Activated CD4-positive, alpha-beta T cell treated with anti-CD3 and anti-CD28 coated beads, Interleukin-2, amount 10 ng/mL, durations not matched to agents 24 days and 14 days (primary cell): ENCODE measurements at regions not wholly inside any gene's neighbourhood (a gene's known extent, or its start where the extent isn't known, plus 50 kb on each side); places are given as distances from the start of the nearest gene placed in this dataset.
"Not testable (repeated sequence)": the region's sequence is repeated elsewhere in the genome, so short reads cannot be mapped to it uniquely, and the experiment has no call there.

Experiments used
- DNase-seq: peaks from one replicate; pipeline ENCODE4 v3.0.0; 2022
- H3K27ac Mint-ChIP-seq: one replicate; pipeline ENCODE4 v1.8.0; 2022; ENCODE audit warnings: mild to moderate bottlenecking, mixed read lengths
- H3K27me3 Mint-ChIP-seq: one replicate; pipeline ENCODE4 v1.8.0; 2022; ENCODE audit warnings: mixed read lengths
- H3K36me3 Mint-ChIP-seq: one replicate; pipeline ENCODE4 v1.8.0; 2022; ENCODE audit warnings: low read depth, mild to moderate bottlenecking, mixed read lengths
- H3K4me1 Mint-ChIP-seq: one replicate; pipeline ENCODE4 v1.8.0; 2021; ENCODE audit warnings: mixed read lengths
- H3K4me3 Mint-ChIP-seq: one replicate; pipeline ENCODE4 v1.8.0; 2022; ENCODE audit warnings: mild to moderate bottlenecking, moderate library complexity, mixed read lengths
- H3K9me3 Mint-ChIP-seq: one replicate; pipeline ENCODE4 v1.8.0; 2021; ENCODE audit warnings: mixed read lengths
- intact Hi-C: fragments of 100-400 bp; cut with micrococcal nuclease; formaldehyde crosslinking; loops from one replicate; pipeline ENCODE4 v1.15.1; 2023

DNA sequence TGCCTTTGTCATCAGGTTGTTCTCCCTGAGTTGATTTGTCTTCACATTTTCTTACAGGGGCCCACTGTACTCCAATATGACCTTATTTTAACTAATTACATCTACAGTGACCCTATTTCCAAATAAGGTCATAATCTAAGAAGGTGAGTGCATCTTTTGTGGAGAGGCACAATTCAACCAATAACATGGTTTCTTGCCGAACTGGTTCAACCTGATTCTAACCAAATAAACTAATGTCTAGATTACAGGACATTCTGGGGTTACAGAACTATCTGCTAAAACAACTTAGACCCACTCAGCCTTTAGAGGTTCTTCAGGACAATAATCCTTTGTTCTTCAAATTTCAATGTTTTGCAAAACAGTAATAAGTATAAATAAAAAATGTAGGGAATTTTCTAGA, 496.5 kb upstream of the SOX11 start:
- Mint-ChIP-seq H3K4me1 (no peaks in the 10 kb centered on the region), H3K27ac (no peak overlapping the region), H3K9me3 (peaks cover under 1% of the 10 kb centered on the region), H3K27me3 (no peaks in the 10 kb centered on the region), H3K36me3 (no peaks in the 10 kb centered on the region), H3K4me3 (no peak overlapping the region)
- intact Hi-C loops = no loop called here
- no peak for DNase-seq

DNA sequence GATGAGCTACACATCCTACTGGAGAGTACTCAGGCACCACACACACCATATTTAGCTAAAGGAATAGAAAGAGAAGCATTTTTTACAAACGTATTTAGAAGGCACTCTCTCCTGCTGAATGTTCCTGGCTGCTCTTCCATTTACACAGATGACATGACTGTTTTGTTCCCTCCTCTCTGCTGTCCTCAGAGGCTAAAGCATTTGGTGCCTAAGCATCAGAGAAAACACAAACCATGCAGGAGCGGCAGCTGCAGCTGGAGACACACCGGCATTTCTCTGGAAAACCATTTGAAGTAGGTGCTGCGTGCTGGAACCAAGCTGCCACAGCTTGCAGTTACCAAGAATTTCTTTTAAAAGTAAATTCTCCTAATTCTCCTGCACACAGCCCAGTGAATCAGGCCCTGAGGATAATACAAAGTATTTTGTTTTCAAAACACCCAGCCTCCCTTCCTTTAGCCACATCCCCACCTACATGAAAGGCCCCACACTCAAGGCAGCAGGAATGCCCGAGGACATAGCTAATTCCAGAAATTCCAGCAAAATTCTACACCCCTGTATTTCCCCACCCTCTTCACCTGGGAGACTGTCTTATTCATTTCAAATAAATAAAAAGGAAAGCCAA, 488.9 kb upstream of the SOX11 start:
- no peaks in the 10 kb centered on the region for H3K36me3 Mint-ChIP-seq
- H3K4me1 Mint-ChIP-seq = no peaks in the 10 kb centered on the region
- DNase-seq = no peak
- intact Hi-C loops = no loop called here
- H3K27ac Mint-ChIP-seq = no peak overlapping the region
- no peaks in the 10 kb centered on the region for H3K27me3 Mint-ChIP-seq
- peaks cover 7% of the 10 kb centered on the region for H3K9me3 Mint-ChIP-seq
- H3K4me3 Mint-ChIP-seq = no peak overlapping the region

DNA sequence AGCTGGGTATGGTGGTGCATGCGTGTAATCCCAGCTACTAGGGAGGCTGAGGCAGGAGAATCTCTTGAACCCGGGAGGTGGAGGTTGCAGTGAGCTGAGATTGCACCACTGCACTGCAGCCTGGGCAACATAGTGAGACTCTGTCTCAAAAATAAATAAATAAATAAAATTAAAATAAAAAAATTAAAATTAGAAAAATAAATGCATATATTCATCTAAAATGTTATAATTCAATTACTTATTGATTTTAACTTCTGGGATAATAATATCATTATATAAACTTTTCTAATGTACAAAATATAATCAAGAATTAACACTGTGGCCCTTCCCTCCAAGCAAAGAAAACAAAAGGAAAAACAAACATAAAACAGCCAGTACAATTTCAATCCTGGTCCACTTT, 485.4 kb upstream of the SOX11 start:
- H3K9me3 Mint-ChIP-seq, intact Hi-C loops, H3K36me3 Mint-ChIP-seq, H3K27ac Mint-ChIP-seq, H3K4me1 Mint-ChIP-seq, H3K4me3 Mint-ChIP-seq, DNase-seq, H3K27me3 Mint-ChIP-seq: not testable (repeated sequence)

DNA sequence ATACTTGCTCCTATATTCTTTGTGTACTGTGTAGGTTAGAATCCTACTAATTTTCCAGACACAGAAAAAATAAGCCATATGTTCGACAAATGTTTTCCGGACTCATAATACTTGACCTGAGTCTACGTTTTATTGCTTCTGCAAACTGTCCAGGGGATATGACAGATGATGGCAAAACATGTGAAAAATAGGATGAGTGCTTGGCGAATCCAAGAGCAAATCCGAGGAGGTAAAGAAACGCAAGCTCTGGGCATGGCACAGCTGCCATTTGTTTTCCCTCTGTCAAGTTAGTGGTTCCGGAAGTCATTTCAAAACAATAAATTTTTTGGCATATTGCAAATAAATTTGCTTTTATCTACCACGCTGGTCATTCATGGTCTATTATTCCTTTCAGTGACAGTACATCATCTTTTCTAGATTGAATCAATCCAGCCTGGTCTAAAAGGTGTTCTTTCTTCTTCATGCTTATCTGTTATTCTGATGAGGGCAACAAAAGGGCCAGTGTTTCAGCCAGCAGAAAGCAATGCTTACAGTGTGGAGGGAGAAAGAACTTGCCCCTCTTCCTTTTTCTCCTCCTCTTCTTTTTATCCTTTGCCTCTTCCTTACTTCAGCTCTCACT, 476.1 kb upstream of the SOX11 start:
- Mint-ChIP-seq H3K4me1 (no peaks in the 10 kb centered on the region), H3K36me3 (no peaks in the 10 kb centered on the region), H3K9me3 (no peaks in the 10 kb centered on the region), H3K27me3 (no peaks in the 10 kb centered on the region), H3K27ac (no peak overlapping the region), H3K4me3 (no peak overlapping the region)
- no peak for DNase-seq
- intact Hi-C loops = no loop called here

DNA sequence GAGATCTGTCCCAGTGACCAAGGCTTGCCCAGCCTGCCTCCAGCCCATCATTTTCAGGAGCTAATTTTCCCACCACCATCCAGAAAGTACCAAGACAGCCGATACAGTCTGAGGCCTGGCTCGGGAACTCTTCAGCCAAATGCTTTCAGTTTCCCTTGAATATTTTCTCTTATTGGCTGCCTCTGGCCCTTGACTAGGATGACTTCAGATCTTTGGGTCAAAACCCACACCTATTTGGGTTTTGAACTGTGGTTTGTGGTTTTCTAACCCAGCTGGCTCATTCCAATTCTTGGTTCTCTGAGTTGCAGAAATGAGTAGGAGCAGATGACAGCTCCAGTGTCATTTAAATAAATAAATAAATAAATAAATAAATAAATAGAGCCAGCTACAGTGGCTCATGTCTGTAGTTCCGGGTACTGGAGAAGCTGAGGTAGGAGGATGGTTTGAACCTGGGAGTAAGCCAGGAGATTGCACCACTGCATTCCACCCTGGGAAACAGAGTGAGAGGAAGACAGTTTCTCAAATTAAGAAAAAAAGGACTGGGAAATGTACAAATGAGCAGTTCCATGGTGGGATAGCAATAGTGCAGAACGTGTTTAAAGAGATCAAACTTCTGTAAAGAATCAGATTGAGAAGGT, 465.0 kb upstream of the SOX11 start:
- DNase-seq = no peak
- H3K36me3 Mint-ChIP-seq = no peaks in the 10 kb centered on the region
- H3K27ac Mint-ChIP-seq = no peak overlapping the region
- H3K9me3 Mint-ChIP-seq = peaks cover 3% of the 10 kb centered on the region
- no peak overlapping the region for H3K4me3 Mint-ChIP-seq
- no peaks in the 10 kb centered on the region for H3K27me3 Mint-ChIP-seq
- intact Hi-C loops = no loop called here
- no peaks in the 10 kb centered on the region for H3K4me1 Mint-ChIP-seq

DNA sequence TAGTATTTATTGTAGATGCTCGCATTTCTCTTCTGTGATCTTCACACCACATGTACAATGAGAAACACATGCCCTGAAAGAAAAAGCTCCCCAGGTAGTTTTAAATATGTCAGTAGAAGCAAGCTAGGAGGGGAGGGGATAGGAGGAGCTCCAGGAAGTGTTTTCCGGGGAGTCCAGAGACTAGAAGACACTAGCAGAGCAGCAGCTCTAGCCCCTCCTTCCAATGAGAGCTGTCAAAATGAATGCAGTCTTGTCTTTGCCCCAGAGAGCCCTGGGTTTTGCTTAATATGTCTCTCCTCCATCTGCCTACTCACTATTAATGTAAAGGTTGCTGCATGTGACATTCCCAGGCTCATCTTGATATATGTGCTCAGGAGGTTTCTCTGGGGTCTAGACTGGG, 462.6 kb upstream of the SOX11 start:
- no peak for DNase-seq
- Mint-ChIP-seq H3K4me1 (no peaks in the 10 kb centered on the region), H3K27ac (no peak overlapping the region), H3K36me3 (no peaks in the 10 kb centered on the region), H3K27me3 (no peaks in the 10 kb centered on the region), H3K9me3 (peaks cover 3% of the 10 kb centered on the region), H3K4me3 (no peak overlapping the region)
- intact Hi-C loops = no loop called here

DNA sequence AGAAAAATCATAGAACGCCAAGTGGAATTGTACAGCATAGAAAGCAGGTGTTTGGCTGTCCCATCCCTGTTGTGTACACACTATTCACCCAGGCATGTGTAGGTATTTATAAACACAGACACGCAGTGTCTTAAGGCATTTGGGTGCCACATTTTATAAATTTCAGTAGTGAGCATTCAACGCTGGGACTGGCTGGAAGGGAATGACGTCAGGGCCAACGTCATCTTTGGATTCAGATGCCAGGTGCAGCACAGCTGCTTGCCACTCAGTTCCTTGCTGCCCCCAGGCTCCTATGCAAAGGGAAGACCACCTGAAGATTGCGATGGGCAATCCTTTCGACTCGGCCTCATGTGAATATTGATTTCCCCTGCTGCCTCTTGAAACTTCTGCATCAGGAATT, 461.7 kb upstream of the SOX11 start:
- no peaks in the 10 kb centered on the region for H3K27me3 Mint-ChIP-seq
- DNase-seq = no peak
- H3K27ac Mint-ChIP-seq = no peak overlapping the region
- no peaks in the 10 kb centered on the region for H3K4me1 Mint-ChIP-seq
- no peaks in the 10 kb centered on the region for H3K36me3 Mint-ChIP-seq
- intact Hi-C loops = no loop called here
- no peaks in the 10 kb centered on the region for H3K9me3 Mint-ChIP-seq
- no peak overlapping the region for H3K4me3 Mint-ChIP-seq

DNA sequence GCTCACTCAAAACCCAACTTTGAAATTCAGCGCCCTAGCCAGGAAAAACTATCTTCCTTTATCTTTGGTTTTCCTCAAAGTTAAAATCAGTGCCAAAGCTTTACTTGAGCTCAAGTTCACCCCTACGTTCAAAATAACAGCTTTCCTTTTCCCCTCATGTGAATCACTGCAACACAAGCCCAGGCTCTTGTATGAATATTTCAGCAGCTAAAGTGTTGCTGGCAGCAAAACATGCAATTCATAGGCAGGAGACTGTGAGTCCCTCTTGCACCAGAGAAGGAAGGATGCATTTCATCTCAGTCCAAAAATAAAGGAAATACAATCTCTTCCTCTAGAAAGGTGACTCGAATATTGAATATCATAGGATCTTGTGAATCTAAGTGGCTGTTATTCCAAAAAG, 461.3 kb upstream of the SOX11 start:
- no peaks in the 10 kb centered on the region for H3K27me3 Mint-ChIP-seq
- no peaks in the 10 kb centered on the region for H3K9me3 Mint-ChIP-seq
- no peaks in the 10 kb centered on the region for H3K36me3 Mint-ChIP-seq
- H3K4me3 Mint-ChIP-seq = no peak overlapping the region
- H3K4me1 Mint-ChIP-seq = no peaks in the 10 kb centered on the region
- DNase-seq = no peak
- H3K27ac Mint-ChIP-seq = no peak overlapping the region
- intact Hi-C loops = no loop called here

DNA sequence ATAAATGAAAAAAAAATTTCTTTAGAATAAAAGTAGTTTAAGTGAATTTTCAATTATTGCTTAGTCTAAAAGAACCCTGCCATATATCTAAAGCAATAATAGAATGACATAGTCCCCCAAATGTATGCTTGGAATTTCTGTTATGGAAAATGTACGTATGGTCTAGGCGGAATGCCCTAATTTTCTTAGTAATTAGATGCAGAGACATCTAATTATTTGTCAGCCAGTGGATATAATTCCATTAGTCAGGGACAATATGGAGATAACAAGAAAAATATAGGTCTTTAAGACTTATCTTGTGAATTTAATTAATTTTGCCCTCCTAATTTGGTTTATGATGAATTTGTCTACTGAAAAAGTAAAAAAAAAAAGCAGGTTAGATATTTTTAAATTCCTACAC, 460.9 kb upstream of the SOX11 start:
- Mint-ChIP-seq H3K4me3 (no peak overlapping the region), H3K36me3 (no peaks in the 10 kb centered on the region), H3K9me3 (no peaks in the 10 kb centered on the region), H3K4me1 (no peaks in the 10 kb centered on the region), H3K27me3 (no peaks in the 10 kb centered on the region), H3K27ac (no peak overlapping the region)
- DNase-seq = no peak
- intact Hi-C loops = no loop called here

DNA sequence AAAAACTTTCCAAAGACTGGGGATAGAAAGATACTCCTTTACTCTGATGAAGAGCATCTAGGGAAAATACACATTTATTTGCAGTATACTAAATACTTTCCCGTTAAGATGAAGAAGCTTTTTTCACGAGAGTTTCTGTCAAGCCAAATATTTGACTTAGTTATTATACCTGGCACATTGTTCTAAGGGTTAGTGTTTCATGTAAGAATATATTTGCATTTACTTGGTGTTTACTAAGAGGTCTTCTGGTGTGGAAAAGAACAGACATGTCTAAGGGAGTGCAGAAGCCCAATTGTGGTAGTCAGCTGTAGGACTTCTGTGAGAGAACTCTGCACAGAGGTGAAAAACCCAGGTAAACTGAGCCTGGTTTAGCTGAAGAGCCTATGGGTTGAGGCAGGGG, 457.6 kb upstream of the SOX11 start:
- Mint-ChIP-seq H3K27me3 (no peaks in the 10 kb centered on the region), H3K9me3 (no peaks in the 10 kb centered on the region), H3K27ac (no peak overlapping the region), H3K36me3 (no peaks in the 10 kb centered on the region), H3K4me1 (no peaks in the 10 kb centered on the region), H3K4me3 (no peak overlapping the region)
- no peak for DNase-seq
- intact Hi-C loops = no loop called here

DNA sequence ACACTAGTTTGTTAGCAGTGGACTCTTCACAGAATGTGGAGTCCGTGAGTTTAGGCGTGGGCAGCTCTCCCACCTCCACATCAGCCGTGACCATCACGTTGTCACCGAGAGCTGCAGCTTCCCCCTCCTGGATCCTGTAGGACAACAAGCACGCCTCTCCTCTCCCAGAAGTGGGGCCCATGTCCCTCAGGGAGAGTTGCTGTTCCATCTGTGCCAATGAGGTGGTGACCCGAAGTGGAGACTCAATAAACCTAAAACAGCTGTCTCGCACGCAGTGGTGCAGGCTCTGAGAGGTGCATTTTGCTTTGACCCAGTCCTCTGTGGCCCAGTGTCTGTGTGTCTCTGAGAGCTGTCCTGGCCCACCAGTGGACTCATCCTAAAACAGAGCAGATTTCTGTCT, 456.5 kb upstream of the SOX11 start:
- Mint-ChIP-seq H3K4me1 (no peaks in the 10 kb centered on the region), H3K27ac (no peak overlapping the region), H3K4me3 (no peak overlapping the region), H3K9me3 (no peaks in the 10 kb centered on the region), H3K36me3 (no peaks in the 10 kb centered on the region), H3K27me3 (no peaks in the 10 kb centered on the region)
- no peak for DNase-seq
- intact Hi-C loops = no loop called here

DNA sequence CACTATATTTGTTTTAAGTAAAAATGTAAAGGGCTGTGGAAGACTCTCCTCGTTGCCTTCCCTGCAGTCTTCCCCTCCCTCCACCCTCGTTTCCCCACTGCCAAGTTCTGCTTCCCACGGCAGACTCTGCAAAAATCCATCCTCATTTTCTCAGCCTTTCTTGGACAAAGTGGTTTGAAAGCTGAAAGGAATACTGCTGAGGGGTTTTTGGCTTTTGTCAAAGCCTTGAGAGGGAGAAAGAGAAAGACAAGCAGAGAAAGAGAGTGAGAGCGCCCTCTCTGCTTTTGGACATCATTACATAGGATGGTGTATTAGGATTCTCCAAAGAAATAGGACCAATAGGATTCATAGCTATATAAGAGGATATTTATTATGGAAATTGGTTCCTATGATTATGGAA, 455.9 kb upstream of the SOX11 start:
- no peak overlapping the region for H3K4me3 Mint-ChIP-seq
- DNase-seq = no peak
- no peaks in the 10 kb centered on the region for H3K9me3 Mint-ChIP-seq
- H3K27me3 Mint-ChIP-seq = no peaks in the 10 kb centered on the region
- H3K36me3 Mint-ChIP-seq = no peaks in the 10 kb centered on the region
- intact Hi-C loops = no loop called here
- H3K27ac Mint-ChIP-seq = no peak overlapping the region
- H3K4me1 Mint-ChIP-seq = no peaks in the 10 kb centered on the region

DNA sequence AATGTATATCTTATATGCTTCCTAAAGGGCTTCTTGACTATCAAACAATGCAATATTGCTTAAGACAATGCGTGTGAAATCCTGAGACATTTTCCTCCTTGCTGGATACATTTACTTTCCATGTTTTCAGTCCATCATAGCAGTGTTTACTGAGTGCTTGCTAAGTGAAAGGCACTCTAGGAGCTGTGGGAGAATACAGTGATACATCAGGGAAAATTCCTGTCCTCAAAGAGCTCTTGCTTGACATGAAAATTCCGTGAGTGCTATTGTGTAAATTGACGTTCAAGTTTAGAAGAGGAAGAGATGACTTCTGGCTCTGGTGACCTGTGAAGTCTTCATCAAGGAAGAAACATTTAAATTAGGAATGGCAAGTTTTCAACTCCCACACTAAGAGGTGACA, 449.4 kb upstream of the SOX11 start:
- Mint-ChIP-seq H3K27ac (no peak overlapping the region), H3K9me3 (peaks cover under 1% of the 10 kb centered on the region), H3K36me3 (no peaks in the 10 kb centered on the region), H3K4me3 (no peak overlapping the region), H3K27me3 (no peaks in the 10 kb centered on the region), H3K4me1 (no peaks in the 10 kb centered on the region)
- intact Hi-C loops = no loop called here
- DNase-seq = no peak

DNA sequence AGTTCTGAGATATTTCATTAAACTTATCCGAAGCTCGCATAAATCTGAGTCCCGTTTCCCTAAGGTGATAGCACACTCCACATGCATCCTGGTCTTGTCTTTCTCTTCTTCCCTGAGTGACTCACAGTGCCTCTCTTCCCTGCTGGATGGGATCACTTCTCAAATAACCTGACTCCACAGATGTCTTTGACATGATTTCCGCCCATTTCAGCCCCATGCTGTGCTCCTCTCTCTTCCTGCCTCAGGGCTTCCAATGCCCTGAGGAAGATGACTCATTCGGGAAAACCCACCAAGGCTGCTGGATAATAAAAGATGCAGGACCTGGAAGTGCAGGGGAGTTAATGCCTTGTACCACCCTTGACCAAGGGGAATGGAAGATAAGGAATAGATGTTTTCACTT, 441.7 kb upstream of the SOX11 start:
- no peak overlapping the region for H3K27ac Mint-ChIP-seq
- DNase-seq = no peak
- no peaks in the 10 kb centered on the region for H3K27me3 Mint-ChIP-seq
- H3K36me3 Mint-ChIP-seq = no peaks in the 10 kb centered on the region
- H3K9me3 Mint-ChIP-seq = peaks cover 19% of the 10 kb centered on the region
- no peak overlapping the region for H3K4me3 Mint-ChIP-seq
- no peaks in the 10 kb centered on the region for H3K4me1 Mint-ChIP-seq
- intact Hi-C loops = no loop called here

DNA sequence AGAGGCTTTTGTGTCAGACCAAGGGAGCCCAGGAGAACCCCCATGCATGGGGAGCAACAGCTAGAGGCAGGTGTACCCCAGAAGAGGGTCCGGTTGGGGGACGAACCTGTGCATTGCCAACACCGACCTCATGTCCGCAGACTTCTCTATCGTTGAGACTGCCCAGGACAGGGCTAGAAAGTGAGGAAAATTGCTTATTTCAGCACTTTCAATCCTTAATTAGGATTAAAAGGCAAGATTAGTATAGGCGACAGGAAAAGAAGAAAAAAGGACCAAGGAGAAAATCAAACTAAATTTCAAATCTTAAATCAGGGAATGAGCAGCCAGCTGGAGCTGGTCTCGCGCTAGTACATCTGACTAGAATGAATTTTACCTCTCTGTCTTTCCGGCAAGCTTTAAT, 438.9 kb upstream of the SOX11 start:
- peaks cover 20% of the 10 kb centered on the region for H3K9me3 Mint-ChIP-seq
- H3K27ac Mint-ChIP-seq = no peak overlapping the region
- H3K4me1 Mint-ChIP-seq = no peaks in the 10 kb centered on the region
- intact Hi-C loops = no loop called here
- no peak overlapping the region for H3K4me3 Mint-ChIP-seq
- DNase-seq = no peak
- H3K36me3 Mint-ChIP-seq = no peaks in the 10 kb centered on the region
- no peaks in the 10 kb centered on the region for H3K27me3 Mint-ChIP-seq
